SK-N-SH (cell line): ENCODE measurements at regions not wholly inside any gene's neighbourhood (a gene's known extent, or its start where the extent isn't known, plus 50 kb on each side); places are given as distances from the start of the nearest gene placed in this dataset.

Experiments
- CTCF ChIA-PET: fragments of 300-600, 350-600 bp; formaldehyde crosslinking; extraction: SDS; loops from one replicate; lab custom pipeline; 2021; lab: Yijun Ruan, JAX
- POLR2A ChIA-PET: fragments of 350-600 bp; sonication (Branson Sonifier 250); formaldehyde crosslinking; extraction: SDS; loops from one replicate; lab custom pipeline; 2020; ENCODE audit warnings: antibody characterized with exemption, inconsistent platforms; lab: Yijun Ruan, JAX
- DNase-seq: peaks from one replicate; pipeline ENCODE4 v3.0.0; 2012
- H2AFZ ChIP-seq: fragments of 200-600 bp; sonication (generic); 2 replicates; pipeline ENCODE4 v1.8.1; 2016; ENCODE audit warnings: antibody characterized with exemption, mild to moderate bottlenecking, low read depth
- H3F3A ChIP-seq: fragments of 200-600 bp; sonication (generic); replicated peaks from 2 replicates; pipeline ENCODE3; 2016; ENCODE audit warnings: antibody characterized with exemption, mild to moderate bottlenecking; ENCODE audit not compliant: insufficient read depth
- H3K27ac ChIP-seq, 2 experiments: fragments of 200-500 bp in 1 of 2; fragments of 200-600 bp in 1 of 2; sonication (Bioruptor generic) in 1 of 2; sonication (generic), shearing (Covaris generic) in 1 of 2; 2 replicates each; pipeline versions ENCODE4 v1.5.1 to v1.6.1; 2014 to 2016; ENCODE audit warnings: low read depth in 2 of 2, inconsistent platforms in 1 of 2, low read length in 1 of 2, mild to moderate bottlenecking in 1 of 2, mixed read lengths in 1 of 2
- H3K27me3 ChIP-seq: fragments of 200-600 bp; sonication (generic), shearing (Covaris generic); 2 replicates; pipeline ENCODE4 v1.6.1; 2016; ENCODE audit warnings: mixed run types; ENCODE audit not compliant: insufficient read depth
- H3K36me3 ChIP-seq, 2 experiments: fragments of 200-500 bp in 1 of 2; fragments of 200-600 bp in 1 of 2; sonication (Bioruptor generic) in 1 of 2; sonication (generic) in 1 of 2; replicated peaks in 1 of 2; 2 replicates each; pipeline versions ENCODE3 to v1.5.1; 2014 to 2016; ENCODE audit warnings: low read length in 1 of 2, mild to moderate bottlenecking in 1 of 2; ENCODE audit not compliant: insufficient read depth in 2 of 2, control insufficient read depth in 1 of 2
- H3K4me1 ChIP-seq, 2 experiments: fragments of 200-500 bp in 1 of 2; fragments of 200-600 bp in 1 of 2; sonication (Bioruptor generic) in 1 of 2; sonication (generic), shearing (Covaris generic) in 1 of 2; 2 replicates each; pipeline versions ENCODE4 v1.5.1 to v1.6.1; 2014 to 2016; ENCODE audit warnings: low read depth in 1 of 2, low read length in 1 of 2, mixed run types in 1 of 2; ENCODE audit not compliant: insufficient read depth in 2 of 2, control insufficient read depth in 1 of 2
- H3K4me2 ChIP-seq: fragments of 200-600 bp; sonication (generic), shearing (Covaris generic); 2 replicates; pipeline ENCODE4 v1.6.1; 2017; ENCODE audit warnings: mixed run types
- H3K4me3 ChIP-seq, 2 experiments: fragments of 200-500 bp in 1 of 2; fragments of 200-600 bp in 1 of 2; sonication (Bioruptor generic) in 1 of 2; sonication (generic), shearing (Covaris generic) in 1 of 2; 2 replicates each; pipeline versions ENCODE4 v1.5.1 to v1.8.1; 2014 to 2016; ENCODE audit warnings: low read depth in 2 of 2, inconsistent platforms in 1 of 2, low read length in 1 of 2, mild to moderate bottlenecking in 1 of 2, mixed read lengths in 1 of 2, moderate library complexity in 1 of 2
- H3K79me2 ChIP-seq: fragments of 200-600 bp; sonication (generic); 2 replicates; pipeline ENCODE4 v1.8.1; 2017; ENCODE audit warnings: mild to moderate bottlenecking; ENCODE audit not compliant: insufficient read depth
- H3K9ac ChIP-seq: fragments of 200-600 bp; sonication (generic); 2 replicates; pipeline ENCODE4 v1.6.1; 2017; ENCODE audit warnings: mixed run types
- H3K9me2 ChIP-seq: fragments of 200-600 bp; sonication (generic); 2 replicates; pipeline ENCODE4 v1.6.1; 2017; ENCODE audit warnings: mixed run types
- H3K9me3 ChIP-seq: fragments of 200-600 bp; sonication (generic); 2 replicates; pipeline ENCODE4 v1.6.1; 2017; ENCODE audit warnings: mixed run types, mild to moderate bottlenecking, moderate library complexity
- H4K20me1 ChIP-seq: fragments of 200-600 bp; sonication (generic); 2 replicates; pipeline ENCODE4 v1.6.1; 2017; ENCODE audit warnings: mild to moderate bottlenecking, mixed run types; ENCODE audit not compliant: insufficient read depth
- EZH2phosphoT487 ChIP-seq: fragments of 200-600 bp; sonication (generic); IDR thresholded peaks from 2 replicates; pipeline ENCODE4 v1.6.1; 2017; ENCODE audit warnings: low read depth, mixed run types, mild to moderate bottlenecking, antibody characterized with exemption, moderate library complexity, borderline replicate concordance
- FOSL2 ChIP-seq: IDR thresholded peaks from 2 replicates; pipeline ENCODE4 v1.4.0; 2012; ENCODE audit warnings: low read depth, mild to moderate bottlenecking, moderate library complexity, borderline replicate concordance
- GATA2 ChIP-seq: sonication (generic); formaldehyde crosslinking; IDR thresholded peaks from 2 replicates; pipeline ENCODE4 v1.5.0; 2020; ENCODE audit warnings: mild to moderate bottlenecking, missing genetic modification reagents
- JUND ChIP-seq: IDR thresholded peaks from 2 replicates; pipeline ENCODE4 v1.4.0; 2012
- MAX ChIP-seq: IDR thresholded peaks from 2 replicates; pipeline ENCODE4 v1.4.0; 2012; ENCODE audit warnings: low read depth
- MEF2A ChIP-seq: IDR thresholded peaks from 2 replicates; pipeline ENCODE4 v1.4.0; 2012; ENCODE audit warnings: low read depth, borderline replicate concordance
- MXI1 ChIP-seq: IDR thresholded peaks from 2 replicates; pipeline ENCODE4 v1.6.1; 2012; ENCODE audit warnings: mild to moderate bottlenecking, low read depth, low read length, improper control_type of control experiment
- NRF1 ChIP-seq: IDR thresholded peaks from 2 replicates; pipeline ENCODE4 v1.6.1; 2012; ENCODE audit warnings: low read depth, mild to moderate bottlenecking, low read length
- RAD21 ChIP-seq: IDR thresholded peaks from 2 replicates; pipeline ENCODE4 v1.6.1; 2012; ENCODE audit warnings: mild to moderate bottlenecking, low read length
- RCOR1 ChIP-seq: fragments of 150-350 bp; IDR thresholded peaks from 2 replicates; pipeline ENCODE4 v1.6.1; 2017; ENCODE audit warnings: antibody characterized with exemption, low read length
- RXRA ChIP-seq: IDR thresholded peaks from 2 replicates; pipeline ENCODE4 v1.4.0; 2012; ENCODE audit warnings: low read depth, mild to moderate bottlenecking, borderline replicate concordance
- SIN3A ChIP-seq: IDR thresholded peaks from 2 replicates; pipeline ENCODE4 v1.6.1; 2012; ENCODE audit warnings: low read depth, mild to moderate bottlenecking, low read length, moderate library complexity, borderline replicate concordance
- SMC3 ChIP-seq: IDR thresholded peaks from 2 replicates; pipeline ENCODE4 v1.6.1; 2012; ENCODE audit warnings: low read depth, low read length, improper control_type of control experiment
- TAF1 ChIP-seq: IDR thresholded peaks from 2 replicates; pipeline ENCODE4 v1.6.1; 2012; ENCODE audit warnings: low read depth, mild to moderate bottlenecking, low read length, moderate library complexity, borderline replicate concordance
- TCF12 ChIP-seq: IDR thresholded peaks from 2 replicates; pipeline ENCODE4 v1.4.0; 2012
- YY1 ChIP-seq: IDR thresholded peaks from 2 replicates; pipeline ENCODE4 v1.4.0; 2012; ENCODE audit warnings: low read depth, mild to moderate bottlenecking
- ZBTB33 ChIP-seq: IDR thresholded peaks from 2 replicates; pipeline ENCODE4 v1.4.0; 2012; ENCODE audit warnings: low read depth, borderline replicate concordance
- WGBS: methylation state at CpG from one replicate; pipeline ENCODE4 v1.1.6; 2017; ENCODE audit warnings: low lambda C conversion rate; 5-methylcytosine and 5-hydroxymethylcytosine counted together
- TF ChIP-seq, protein P1 (sequence below): IDR thresholded peaks from 2 replicates; pipeline ENCODE4 v1.4.0; 2012; ENCODE audit warnings: low read depth, borderline replicate concordance
- TF ChIP-seq, protein P2 (sequence below): fragments of 200-600 bp; sonication (generic); IDR thresholded peaks from 2 replicates; pipeline ENCODE4 v1.6.1; 2017; ENCODE audit warnings: antibody characterized with exemption, mild to moderate bottlenecking, moderate library complexity

GRCh38 chr12:20030826-20031225 is 337.5 kb upstream of the PDE3A start:
- ChIA-PET POLR2A (no interaction called here), CTCF (interaction anchor here (0.6 to 1.4 kb wide), 2 partner anchors 9 to 95 kb away, joined by 3 to 5 read pairs; no protein-coding TSS in a partner anchor)
- no peaks in the 10 kb centered on the region for H3K9me3 ChIP-seq
- H4K20me1 ChIP-seq: no peaks in the 10 kb centered on the region
- H3F3A ChIP-seq: no peaks in the 10 kb centered on the region
- H3K36me3 ChIP-seq: no peaks in the 10 kb centered on the region
- H3K27me3 ChIP-seq: no peaks in the 10 kb centered on the region
- H3K79me2 ChIP-seq: no peaks in the 10 kb centered on the region
- H3K9me2 ChIP-seq: no peaks in the 10 kb centered on the region
- H3K4me3 ChIP-seq: no peak overlapping the region
- 91% methylated on average over 1 of the region's 1 CpG for WGBS
- DNase-seq: no peak
- no peak overlapping the region for H3K9ac ChIP-seq
- no peak overlapping the region for H3K27ac ChIP-seq
- TF ChIP-seq EZH2phosphoT487 (no peak), SMC3 (no peak), RCOR1 (no peak), TCF12 (no peak), FOSL2 (no peak), YY1 (no peak), ZBTB33 (no peak), MAX (no peak), RAD21 (no peak), GATA2 (CRISPR knock-in tag) (no peak), SIN3A (no peak), MEF2A (no peak), RXRA (no peak), JUND (no peak), TAF1 (no peak), MXI1 (no peak), NRF1 (no peak)
- TF ChIP-seq, protein P1, sequence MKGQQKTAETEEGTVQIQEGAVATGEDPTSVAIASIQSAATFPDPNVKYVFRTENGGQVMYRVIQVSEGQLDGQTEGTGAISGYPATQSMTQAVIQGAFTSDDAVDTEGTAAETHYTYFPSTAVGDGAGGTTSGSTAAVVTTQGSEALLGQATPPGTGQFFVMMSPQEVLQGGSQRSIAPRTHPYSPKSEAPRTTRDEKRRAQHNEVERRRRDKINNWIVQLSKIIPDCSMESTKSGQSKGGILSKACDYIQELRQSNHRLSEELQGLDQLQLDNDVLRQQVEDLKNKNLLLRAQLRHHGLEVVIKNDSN: no peak
- TF ChIP-seq, protein P2, sequence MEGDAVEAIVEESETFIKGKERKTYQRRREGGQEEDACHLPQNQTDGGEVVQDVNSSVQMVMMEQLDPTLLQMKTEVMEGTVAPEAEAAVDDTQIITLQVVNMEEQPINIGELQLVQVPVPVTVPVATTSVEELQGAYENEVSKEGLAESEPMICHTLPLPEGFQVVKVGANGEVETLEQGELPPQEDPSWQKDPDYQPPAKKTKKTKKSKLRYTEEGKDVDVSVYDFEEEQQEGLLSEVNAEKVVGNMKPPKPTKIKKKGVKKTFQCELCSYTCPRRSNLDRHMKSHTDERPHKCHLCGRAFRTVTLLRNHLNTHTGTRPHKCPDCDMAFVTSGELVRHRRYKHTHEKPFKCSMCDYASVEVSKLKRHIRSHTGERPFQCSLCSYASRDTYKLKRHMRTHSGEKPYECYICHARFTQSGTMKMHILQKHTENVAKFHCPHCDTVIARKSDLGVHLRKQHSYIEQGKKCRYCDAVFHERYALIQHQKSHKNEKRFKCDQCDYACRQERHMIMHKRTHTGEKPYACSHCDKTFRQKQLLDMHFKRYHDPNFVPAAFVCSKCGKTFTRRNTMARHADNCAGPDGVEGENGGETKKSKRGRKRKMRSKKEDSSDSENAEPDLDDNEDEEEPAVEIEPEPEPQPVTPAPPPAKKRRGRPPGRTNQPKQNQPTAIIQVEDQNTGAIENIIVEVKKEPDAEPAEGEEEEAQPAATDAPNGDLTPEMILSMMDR: no peak
- H2AFZ ChIP-seq: 0 out of 2 replicates have a peak overlapping the region, but pooled peaks have one; percentile 32
- H3K4me1 ChIP-seq: no peaks in the 10 kb centered on the region
- H3K4me2 ChIP-seq: no peak overlapping the region
